PC-3 (cell line): ENCODE measurements at regions not wholly inside any gene's neighbourhood (a gene's known extent, or its start where the extent isn't known, plus 50 kb on each side); places are given as distances from the start of the nearest gene placed in this dataset.

ENCODE experiments used
- EZH2 ChIP-seq: fragments of 300-600 bp; sonication (generic); IDR thresholded peaks from one replicate; pipeline ENCODE4 v1.6.1; 2017; ENCODE audit warnings: antibody characterized with exemption, mild to moderate bottlenecking, low read length; ENCODE audit not compliant: unreplicated experiment
- TF ChIP-seq, protein P1 (sequence below): fragments of 300-600 bp; sonication (generic); conservative IDR thresholded peaks from 2 replicates; pipeline ENCODE4 v1.5.1; 2017; ENCODE audit warnings: antibody characterized with exemption, low read depth, mild to moderate bottlenecking, low read length

DNA sequence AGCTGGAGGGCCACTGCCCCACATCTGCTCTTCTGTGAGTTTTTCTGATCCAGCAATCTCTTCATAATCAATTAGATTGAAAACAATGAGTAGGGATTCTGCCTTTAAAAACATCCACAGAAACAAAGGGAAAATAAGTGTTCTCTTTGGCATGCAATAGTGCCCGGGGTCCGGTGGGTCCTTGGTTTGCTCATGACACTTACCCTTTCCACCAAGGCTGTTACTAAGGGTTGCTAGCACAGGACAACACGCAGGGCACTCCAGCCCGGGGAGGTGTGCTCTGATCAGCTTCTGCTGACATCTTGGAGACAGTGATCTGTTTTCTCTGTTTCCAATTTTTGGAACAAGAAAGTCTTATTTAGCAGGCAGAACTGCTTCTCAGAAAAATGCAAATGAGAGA, 146.7 kb downstream of the TEX36 start:
- TF ChIP-seq EZH2 = no peak
- TF ChIP-seq, protein P1, sequence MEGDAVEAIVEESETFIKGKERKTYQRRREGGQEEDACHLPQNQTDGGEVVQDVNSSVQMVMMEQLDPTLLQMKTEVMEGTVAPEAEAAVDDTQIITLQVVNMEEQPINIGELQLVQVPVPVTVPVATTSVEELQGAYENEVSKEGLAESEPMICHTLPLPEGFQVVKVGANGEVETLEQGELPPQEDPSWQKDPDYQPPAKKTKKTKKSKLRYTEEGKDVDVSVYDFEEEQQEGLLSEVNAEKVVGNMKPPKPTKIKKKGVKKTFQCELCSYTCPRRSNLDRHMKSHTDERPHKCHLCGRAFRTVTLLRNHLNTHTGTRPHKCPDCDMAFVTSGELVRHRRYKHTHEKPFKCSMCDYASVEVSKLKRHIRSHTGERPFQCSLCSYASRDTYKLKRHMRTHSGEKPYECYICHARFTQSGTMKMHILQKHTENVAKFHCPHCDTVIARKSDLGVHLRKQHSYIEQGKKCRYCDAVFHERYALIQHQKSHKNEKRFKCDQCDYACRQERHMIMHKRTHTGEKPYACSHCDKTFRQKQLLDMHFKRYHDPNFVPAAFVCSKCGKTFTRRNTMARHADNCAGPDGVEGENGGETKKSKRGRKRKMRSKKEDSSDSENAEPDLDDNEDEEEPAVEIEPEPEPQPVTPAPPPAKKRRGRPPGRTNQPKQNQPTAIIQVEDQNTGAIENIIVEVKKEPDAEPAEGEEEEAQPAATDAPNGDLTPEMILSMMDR = no peak
